HepG2 (cell line): ENCODE measurements at regions not wholly inside any gene's neighbourhood (a gene's known extent, or its start where the extent isn't known, plus 50 kb on each side); places are given as distances from the start of the nearest gene placed in this dataset.

Source experiments
- ATAC-seq: fragments of 200-7000 bp; cut with Tn5 transposase; 3 replicates; pipeline ENCODE4 v1.9.1; 2020; ENCODE audit warnings: mild to moderate bottlenecking, moderate library complexity
- BruUV-seq: library from RNA; stranded (reverse); fragments of 400-500 nt; replicated peaks from 2 replicates; lab custom pipeline; 2021; lab: Mats Ljungman, UMichigan
- CTCF ChIA-PET: fragments of 300-600 bp; formaldehyde crosslinking; extraction: SDS; loops from one replicate; lab custom pipeline; 2021; ENCODE audit warnings: low total read pairs, inconsistent platforms, low intra/inter-chr PET ratio; lab: Yijun Ruan, JAX
- POLR2A ChIA-PET: fragments of 350-600 bp; sonication (Branson Sonifier 250); formaldehyde crosslinking; loops from one replicate; lab custom pipeline; 2020; ENCODE audit warnings: antibody characterized with exemption, inconsistent platforms; lab: Yijun Ruan, JAX
- DNase-seq: peaks from one replicate; pipeline ENCODE4 v3.0.0-alpha.2; 2015; ENCODE audit warnings: low spot score
- FAIRE-seq: peaks from 3 replicates; lab custom pipeline; 2011; peaks lifted over from hg19 to GRCh38; lab: Jason Lieb, UNC
- H2AFZ ChIP-seq: one replicate; pipeline ENCODE4 v1.6.1; 2011; ENCODE audit warnings: low read length, inconsistent platforms
- H3K27ac ChIP-seq: fragments of 300-600 bp; 3 replicates; pipeline ENCODE4 v1.8.0; 2011; ENCODE audit warnings: mixed run types, mild to moderate bottlenecking, mixed read lengths, low read length, inconsistent platforms; ENCODE audit not compliant: insufficient read depth; ENCODE audit errors: extremely low read length
- H3K27me3 ChIP-seq, 2 experiments: fragments of 200-600 bp in 1 of 2; 2 replicates in 1 of 2; 3 replicates in 1 of 2; pipeline versions ENCODE4 v1.6.0 to v1.8.0; 2011; ENCODE audit warnings: low read length in 2 of 2, mild to moderate bottlenecking in 2 of 2, moderate library complexity in 2 of 2, inconsistent platforms in 1 of 2; ENCODE audit not compliant: insufficient read depth in 2 of 2, control insufficient read depth in 1 of 2
- H3K36me3 ChIP-seq, 2 experiments: fragments of 200-600 bp in 1 of 2; replicated peaks in 1 of 2; 2 replicates in 1 of 2; 3 replicates in 1 of 2; pipeline versions ENCODE4 v1.5.1 to v1.8.0; 2011; ENCODE audit warnings: low read length in 2 of 2, inconsistent platforms in 1 of 2; ENCODE audit not compliant: insufficient read depth in 2 of 2, control insufficient read depth in 1 of 2
- H3K4me1 ChIP-seq: 2 replicates; pipeline ENCODE4 v1.5.1; 2012; ENCODE audit warnings: low read length, inconsistent platforms; ENCODE audit not compliant: insufficient read depth
- H3K4me2 ChIP-seq: 2 replicates; pipeline ENCODE4 v1.6.0; 2011; ENCODE audit warnings: low read depth, low read length, inconsistent platforms
- H3K4me3 ChIP-seq, 3 experiments: fragments of 200-600 bp in 1 of 3; sonication (generic), shearing (Covaris generic) in 1 of 3; replicated peaks in 1 of 3; 2 replicates each; pipeline ENCODE4 v1.5.1; 2011 to 2016; ENCODE audit warnings: low read length in 3 of 3, inconsistent platforms in 2 of 3, low read depth in 2 of 3, mild to moderate bottlenecking in 2 of 3, control low read depth in 1 of 3, mixed read lengths in 1 of 3; ENCODE audit not compliant: insufficient read depth in 1 of 3
- H3K79me2 ChIP-seq: one replicate; pipeline ENCODE4 v1.6.1; 2011; ENCODE audit warnings: low read length, inconsistent platforms; ENCODE audit not compliant: insufficient read depth
- H3K9ac ChIP-seq: 2 replicates; pipeline ENCODE4 v1.6.0; 2011; ENCODE audit warnings: mild to moderate bottlenecking, low read depth, low read length, inconsistent platforms; ENCODE audit not compliant: insufficient read depth
- H3K9me3 ChIP-seq: 2 replicates; pipeline ENCODE4 v1.5.1; 2012; ENCODE audit warnings: mild to moderate bottlenecking, low read length
- H4K20me1 ChIP-seq: 2 replicates; pipeline ENCODE4 v1.6.0; 2011; ENCODE audit warnings: inconsistent platforms, mild to moderate bottlenecking, low read length, moderate library complexity; ENCODE audit not compliant: insufficient read depth
- CCDC6 ChIP-seq: sonication (generic); formaldehyde crosslinking; IDR thresholded peaks from 2 replicates; pipeline ENCODE4 v1.8.1; 2022; ENCODE audit warnings: mild to moderate bottlenecking, missing genetic modification reagents, moderate library complexity
- GFI1 ChIP-seq: sonication (generic); formaldehyde crosslinking; IDR thresholded peaks from 2 replicates; pipeline ENCODE4 v1.5.0; 2020; ENCODE audit warnings: missing genetic modification reagents, mild to moderate bottlenecking, borderline replicate concordance
- HMG20A ChIP-seq: IDR thresholded peaks from 2 replicates; pipeline ENCODE4 v1.6.1; 2016; ENCODE audit warnings: borderline replicate concordance
- KAT2B ChIP-seq: fragments of 150-350 bp; IDR thresholded peaks from 2 replicates; pipeline ENCODE4 v1.6.1; 2014; ENCODE audit warnings: low read depth, low read length, borderline replicate concordance
- KLF12 ChIP-seq: sonication (generic); formaldehyde crosslinking; IDR thresholded peaks from 2 replicates; pipeline ENCODE4 v1.4.0; 2020; ENCODE audit warnings: missing genetic modification reagents, borderline replicate concordance
- PLRG1 ChIP-seq: fragments of 450-650 bp; conservative IDR thresholded peaks from 2 replicates; pipeline ENCODE4 v1.6.1; 2016
- SMAD9 ChIP-seq: sonication (generic); formaldehyde crosslinking; IDR thresholded peaks from 2 replicates; pipeline ENCODE4 v1.5.1; 2020; ENCODE audit warnings: mild to moderate bottlenecking, missing genetic modification reagents
- U2AF1 ChIP-seq: fragments of 200-400 bp; formaldehyde crosslinking; optimal IDR thresholded peaks from 2 replicates; pipeline ENCODE3; 2017; ENCODE audit warnings: mild to moderate bottlenecking, low read depth, low read length
- ZBTB1 ChIP-seq: sonication (generic); formaldehyde crosslinking; IDR thresholded peaks from 2 replicates; pipeline ENCODE4 v1.4.0; 2020; ENCODE audit warnings: missing genetic modification reagents, borderline replicate concordance
- ZFP36L1 ChIP-seq: sonication (generic); formaldehyde crosslinking; IDR thresholded peaks from 2 replicates; pipeline ENCODE4 v1.8.0; 2022; ENCODE audit warnings: mild to moderate bottlenecking, missing genetic modification reagents, moderate library complexity
- ZNF17 ChIP-seq: sonication (generic); formaldehyde crosslinking; IDR thresholded peaks from 2 replicates; pipeline ENCODE4 v1.5.0; 2020; ENCODE audit warnings: mild to moderate bottlenecking, missing genetic modification reagents
- ZNF280B ChIP-seq: sonication (generic); formaldehyde crosslinking; IDR thresholded peaks from 2 replicates; pipeline ENCODE4 v1.5.0; 2020; ENCODE audit warnings: missing genetic modification reagents, mild to moderate bottlenecking, borderline replicate concordance
- ZNF33B ChIP-seq: sonication (generic); formaldehyde crosslinking; IDR thresholded peaks from 2 replicates; pipeline ENCODE4 v1.5.1; 2020; ENCODE audit warnings: mild to moderate bottlenecking, missing genetic modification reagents
- ZNF549 ChIP-seq: sonication (generic); formaldehyde crosslinking; IDR thresholded peaks from 2 replicates; pipeline ENCODE4 v1.5.0; 2020; ENCODE audit warnings: missing genetic modification reagents
- ZNF619 ChIP-seq: sonication (generic); formaldehyde crosslinking; IDR thresholded peaks from 2 replicates; pipeline ENCODE4 v1.4.0; 2020; ENCODE audit warnings: mild to moderate bottlenecking, missing genetic modification reagents
- ZNF879 ChIP-seq: sonication (generic); formaldehyde crosslinking; IDR thresholded peaks from 2 replicates; pipeline ENCODE4 v1.8.1; 2023; ENCODE audit warnings: missing genetic modification reagents
- WGBS: methylation state at CpG from one replicate; pipeline ENCODE4 v1.1.6; 2017; ENCODE audit warnings: low lambda C conversion rate; 5-methylcytosine and 5-hydroxymethylcytosine counted together
- in situ Hi-C: cut with HindIII; loops from 2 replicates; pipeline ENCODE4 v1.10.0; 2017; ENCODE audit warnings: low pct_unique_long_range_greater_than_20kb; ENCODE audit not compliant: extremely low pct_ligation_motif_present
- intact Hi-C: fragments of 100-400 bp; cut with micrococcal nuclease; formaldehyde crosslinking; loops from one replicate; pipeline ENCODE4 v1.10.0; 2022; ENCODE audit not compliant: unreplicated experiment
- TF ChIP-seq, protein P1 (sequence below), 2 experiments: sonication (generic) in 1 of 2; formaldehyde crosslinking in 1 of 2; IDR thresholded peaks; 2 replicates each; pipeline versions ENCODE4 v1.4.0 to v1.6.1; 2016 to 2020; ENCODE audit warnings: borderline replicate concordance in 1 of 2, low read depth in 1 of 2, mild to moderate bottlenecking in 1 of 2, missing genetic modification reagents in 1 of 2
- TF ChIP-seq, protein P2 (sequence below): sonication (generic); formaldehyde crosslinking; IDR thresholded peaks from 2 replicates; pipeline ENCODE4 v1.4.0; 2020; ENCODE audit warnings: mild to moderate bottlenecking, missing genetic modification reagents
- TF ChIP-seq, protein P3 (sequence below): sonication (generic); formaldehyde crosslinking; IDR thresholded peaks from 2 replicates; pipeline ENCODE4 v1.5.0; 2020; ENCODE audit warnings: missing genetic modification reagents

DNA sequence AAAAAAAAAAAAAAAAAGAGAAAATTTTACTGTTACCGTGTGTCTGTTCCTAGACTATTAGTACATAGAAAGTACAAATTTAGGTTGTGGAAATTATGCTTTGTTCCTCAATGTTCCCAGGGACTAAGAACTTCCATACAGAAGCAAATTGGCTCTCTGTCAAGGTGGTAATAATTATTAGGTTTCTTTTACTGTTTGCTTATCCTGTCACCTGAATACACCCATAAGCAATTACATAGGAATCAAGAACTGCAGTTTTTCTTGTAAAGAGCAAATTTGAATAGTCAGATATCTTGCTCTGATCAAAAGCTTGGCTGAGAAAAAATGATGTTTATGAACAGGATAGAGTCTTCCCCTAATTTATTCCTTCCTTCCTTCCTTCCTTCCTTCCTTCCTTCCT is 191.2 kb downstream of the AEBP2 start (continued):
- TF ChIP-seq ZNF280B (CRISPR knock-in tag) (no peak), ZBTB1 (CRISPR knock-in tag) (no peak), ZFP36L1 (CRISPR knock-in tag) (no peak)
- TF ChIP-seq, protein P1, sequence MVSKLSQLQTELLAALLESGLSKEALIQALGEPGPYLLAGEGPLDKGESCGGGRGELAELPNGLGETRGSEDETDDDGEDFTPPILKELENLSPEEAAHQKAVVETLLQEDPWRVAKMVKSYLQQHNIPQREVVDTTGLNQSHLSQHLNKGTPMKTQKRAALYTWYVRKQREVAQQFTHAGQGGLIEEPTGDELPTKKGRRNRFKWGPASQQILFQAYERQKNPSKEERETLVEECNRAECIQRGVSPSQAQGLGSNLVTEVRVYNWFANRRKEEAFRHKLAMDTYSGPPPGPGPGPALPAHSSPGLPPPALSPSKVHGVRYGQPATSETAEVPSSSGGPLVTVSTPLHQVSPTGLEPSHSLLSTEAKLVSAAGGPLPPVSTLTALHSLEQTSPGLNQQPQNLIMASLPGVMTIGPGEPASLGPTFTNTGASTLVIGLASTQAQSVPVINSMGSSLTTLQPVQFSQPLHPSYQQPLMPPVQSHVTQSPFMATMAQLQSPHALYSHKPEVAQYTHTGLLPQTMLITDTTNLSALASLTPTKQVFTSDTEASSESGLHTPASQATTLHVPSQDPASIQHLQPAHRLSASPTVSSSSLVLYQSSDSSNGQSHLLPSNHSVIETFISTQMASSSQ (IDR thresholded peaks at IDR 0.05; ENCODE audit: low read depth), result no peak
- TF ChIP-seq, protein P1 (CRISPR knock-in tag; IDR thresholded peaks at IDR 0.05; ENCODE audit: borderline replicate concordance), result no peak

DNA sequence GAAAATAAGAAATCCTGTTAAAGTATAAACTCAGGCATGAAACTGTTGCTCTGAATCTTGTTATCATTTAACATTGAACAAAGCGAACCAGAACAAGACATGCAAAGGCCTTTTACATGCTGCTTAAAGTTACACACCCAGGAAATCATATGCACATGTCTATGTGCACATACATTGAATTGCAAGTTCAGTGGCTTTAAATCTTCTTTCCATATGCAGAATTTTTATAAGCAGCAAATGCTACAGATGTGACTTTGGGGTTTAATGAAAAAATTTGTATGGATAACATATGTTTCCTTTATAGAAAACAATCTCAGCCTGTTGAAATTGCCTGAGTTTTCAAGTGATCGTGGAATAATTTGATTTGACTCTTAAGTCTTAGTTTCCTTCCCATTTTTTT is 193.9 kb downstream of the AEBP2 start:
- no peak overlapping the region for H3K9ac ChIP-seq
- no peak for ATAC-seq
- no peak overlapping the region for H3K4me3 ChIP-seq
- no peaks in the 10 kb centered on the region for H4K20me1 ChIP-seq
- H3K36me3 ChIP-seq, result no peaks in the 10 kb centered on the region
- intact Hi-C loops (no loop called here), in situ Hi-C loops (no loop called here)
- no peaks in the 10 kb centered on the region for H3K79me2 ChIP-seq
- ChIA-PET POLR2A (no interaction called here), CTCF (no interaction called here)
- no peak overlapping the region for H3K27ac ChIP-seq
- no TSS peak for BruUV-seq
- H3K4me2 ChIP-seq, result no peak overlapping the region
- no peak overlapping the region for H2AFZ ChIP-seq
- FAIRE-seq, result no peak
- H3K4me1 ChIP-seq, result no peaks in the 10 kb centered on the region
- WGBS, result 31% methylated on average over 2 of the region's 2 CpGs
- no peaks in the 10 kb centered on the region; a peak in 1 of 5 replicates for H3K27me3 ChIP-seq
- DNase-seq, result no peak
- H3K9me3 ChIP-seq, result no peaks in the 10 kb centered on the region
- no peak for TF ChIP-seq SMAD9 (CRISPR knock-in tag)
- TF ChIP-seq, protein P2, sequence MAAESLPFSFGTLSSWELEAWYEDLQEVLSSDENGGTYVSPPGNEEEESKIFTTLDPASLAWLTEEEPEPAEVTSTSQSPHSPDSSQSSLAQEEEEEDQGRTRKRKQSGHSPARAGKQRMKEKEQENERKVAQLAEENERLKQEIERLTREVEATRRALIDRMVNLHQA, result no peak
- TF ChIP-seq ZNF17 (CRISPR knock-in tag), result no peak
- no peak for TF ChIP-seq GFI1 (CRISPR knock-in tag)
- TF ChIP-seq, protein P3, sequence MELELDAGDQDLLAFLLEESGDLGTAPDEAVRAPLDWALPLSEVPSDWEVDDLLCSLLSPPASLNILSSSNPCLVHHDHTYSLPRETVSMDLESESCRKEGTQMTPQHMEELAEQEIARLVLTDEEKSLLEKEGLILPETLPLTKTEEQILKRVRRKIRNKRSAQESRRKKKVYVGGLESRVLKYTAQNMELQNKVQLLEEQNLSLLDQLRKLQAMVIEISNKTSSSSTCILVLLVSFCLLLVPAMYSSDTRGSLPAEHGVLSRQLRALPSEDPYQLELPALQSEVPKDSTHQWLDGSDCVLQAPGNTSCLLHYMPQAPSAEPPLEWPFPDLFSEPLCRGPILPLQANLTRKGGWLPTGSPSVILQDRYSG (CRISPR knock-in tag), result no peak
- no peak for TF ChIP-seq CCDC6 (CRISPR knock-in tag)
- TF ChIP-seq PLRG1, result no peak
- TF ChIP-seq ZNF619 (CRISPR knock-in tag), result no peak
- TF ChIP-seq U2AF1, result no peak
- TF ChIP-seq ZNF33B, result no peak
- no peak for TF ChIP-seq HMG20A
- no peak for TF ChIP-seq ZNF549 (CRISPR knock-in tag)
- TF ChIP-seq ZNF879 (CRISPR knock-in tag), result no peak
- no peak for TF ChIP-seq KAT2B
- no peak for TF ChIP-seq KLF12 (CRISPR knock-in tag)
